ENCODE measurements at regions not wholly inside any gene's neighbourhood (a gene's known extent, or its start where the extent isn't known, plus 50 kb on each side); places are given as distances from the start of the nearest gene placed in this dataset.

DNA sequence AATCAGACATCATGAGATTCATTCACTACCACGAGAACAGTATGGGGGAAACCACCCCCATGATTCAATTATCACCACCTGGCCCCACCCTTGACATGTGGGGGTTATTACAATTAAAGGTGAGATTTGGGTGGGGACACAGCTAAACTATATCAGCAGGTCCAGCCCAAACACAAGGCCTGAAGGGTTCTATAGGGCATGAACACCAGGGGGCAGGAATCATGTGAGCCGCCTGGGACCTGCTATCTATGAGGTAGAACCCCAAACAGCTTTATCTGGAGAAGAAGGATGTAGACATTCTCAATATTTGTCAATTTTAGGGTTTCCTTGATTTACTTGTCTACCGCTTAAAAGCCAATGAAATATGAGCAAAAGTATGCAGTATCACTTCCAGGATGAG lies 294.9 kb upstream of the DEPDC1 start:
- TF ChIP-seq, protein P1, sequence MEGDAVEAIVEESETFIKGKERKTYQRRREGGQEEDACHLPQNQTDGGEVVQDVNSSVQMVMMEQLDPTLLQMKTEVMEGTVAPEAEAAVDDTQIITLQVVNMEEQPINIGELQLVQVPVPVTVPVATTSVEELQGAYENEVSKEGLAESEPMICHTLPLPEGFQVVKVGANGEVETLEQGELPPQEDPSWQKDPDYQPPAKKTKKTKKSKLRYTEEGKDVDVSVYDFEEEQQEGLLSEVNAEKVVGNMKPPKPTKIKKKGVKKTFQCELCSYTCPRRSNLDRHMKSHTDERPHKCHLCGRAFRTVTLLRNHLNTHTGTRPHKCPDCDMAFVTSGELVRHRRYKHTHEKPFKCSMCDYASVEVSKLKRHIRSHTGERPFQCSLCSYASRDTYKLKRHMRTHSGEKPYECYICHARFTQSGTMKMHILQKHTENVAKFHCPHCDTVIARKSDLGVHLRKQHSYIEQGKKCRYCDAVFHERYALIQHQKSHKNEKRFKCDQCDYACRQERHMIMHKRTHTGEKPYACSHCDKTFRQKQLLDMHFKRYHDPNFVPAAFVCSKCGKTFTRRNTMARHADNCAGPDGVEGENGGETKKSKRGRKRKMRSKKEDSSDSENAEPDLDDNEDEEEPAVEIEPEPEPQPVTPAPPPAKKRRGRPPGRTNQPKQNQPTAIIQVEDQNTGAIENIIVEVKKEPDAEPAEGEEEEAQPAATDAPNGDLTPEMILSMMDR (IDR thresholded peaks at IDR 0.05): no peak

DNA sequence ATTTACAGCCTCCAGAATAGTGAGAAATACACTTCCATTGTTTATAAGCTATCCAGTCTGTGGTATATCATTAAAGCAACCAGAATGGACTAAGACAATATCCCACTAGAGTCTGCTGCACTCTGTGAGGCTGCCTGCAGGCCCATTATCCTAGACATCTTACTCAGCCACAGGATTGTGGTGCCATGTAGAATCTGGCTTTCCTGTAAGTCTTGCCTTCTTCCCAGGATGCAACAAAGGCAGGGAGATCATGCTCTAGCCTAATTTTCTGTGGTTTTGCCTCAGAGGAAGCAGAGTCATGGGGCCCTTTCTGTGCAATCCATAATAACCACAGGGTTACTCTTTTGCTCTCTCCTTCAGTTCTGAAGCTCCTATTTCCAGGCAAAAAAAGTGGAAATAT lies 299.1 kb upstream of the DEPDC1 start:
- TF ChIP-seq, protein P1 (IDR thresholded peaks at IDR 0.05): no peak

DNA sequence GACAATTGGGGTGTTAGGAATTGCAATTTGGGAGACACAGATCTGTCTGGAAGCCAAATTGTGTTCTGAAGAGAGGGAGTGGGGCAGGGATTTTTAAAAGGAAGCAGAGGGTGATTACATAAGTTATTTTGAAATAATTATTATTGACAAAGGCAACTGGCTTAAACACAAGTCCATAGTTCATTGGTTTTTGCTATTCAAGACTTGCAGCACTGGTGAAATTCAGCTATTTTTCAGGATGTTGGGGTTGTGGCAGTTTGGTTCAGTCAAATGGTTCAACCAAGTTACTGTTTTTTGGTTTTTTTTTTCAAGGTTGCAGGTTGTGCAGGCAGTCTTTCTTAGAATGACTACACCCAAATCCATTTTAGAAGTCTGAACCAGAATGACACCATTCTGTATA lies 300.0 kb upstream of the DEPDC1 start:
- TF ChIP-seq, protein P1 (IDR thresholded peaks at IDR 0.05): no peak

DNA sequence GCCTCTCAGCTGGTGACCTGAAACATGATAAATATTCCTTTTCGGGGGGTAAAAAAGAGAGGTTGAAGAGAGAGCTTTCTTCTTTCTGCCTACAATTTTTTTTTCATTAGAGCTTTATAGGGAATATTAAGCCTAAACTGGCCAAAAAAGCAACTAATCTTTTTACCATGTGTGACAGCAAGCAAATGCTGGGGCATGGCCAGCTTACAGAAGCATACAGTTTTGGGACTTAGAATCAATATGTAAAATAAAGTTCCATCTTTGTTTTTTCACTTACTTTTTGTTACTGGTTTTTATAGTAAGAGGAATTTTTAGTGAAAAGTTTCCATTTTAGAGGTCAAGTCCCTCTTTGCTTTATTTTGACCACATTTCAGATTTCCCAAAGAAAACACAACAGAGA lies 301.2 kb upstream of the DEPDC1 start:
- TF ChIP-seq, protein P1 (IDR thresholded peaks at IDR 0.05): no peak

DNA sequence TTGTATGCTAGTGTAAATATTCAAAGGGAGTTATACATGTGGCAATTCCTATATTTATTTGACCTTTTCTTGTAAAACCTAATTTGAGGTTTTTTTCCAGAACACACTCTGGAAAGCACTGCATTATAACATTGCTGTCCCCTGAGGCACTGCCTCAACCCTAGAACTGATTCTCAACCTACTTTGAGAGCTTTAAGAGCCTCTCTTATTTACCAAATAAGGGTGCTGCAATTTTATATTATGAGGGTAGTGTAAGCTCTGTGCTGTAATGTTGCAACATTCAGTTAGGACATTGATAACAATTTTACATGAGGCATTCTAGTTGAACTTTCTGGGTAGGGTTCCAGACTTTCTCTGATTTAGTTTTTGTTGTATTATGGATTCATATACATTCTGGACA lies 302.2 kb upstream of the DEPDC1 start:
- TF ChIP-seq, protein P1 (IDR thresholded peaks at IDR 0.05): no peak

DNA sequence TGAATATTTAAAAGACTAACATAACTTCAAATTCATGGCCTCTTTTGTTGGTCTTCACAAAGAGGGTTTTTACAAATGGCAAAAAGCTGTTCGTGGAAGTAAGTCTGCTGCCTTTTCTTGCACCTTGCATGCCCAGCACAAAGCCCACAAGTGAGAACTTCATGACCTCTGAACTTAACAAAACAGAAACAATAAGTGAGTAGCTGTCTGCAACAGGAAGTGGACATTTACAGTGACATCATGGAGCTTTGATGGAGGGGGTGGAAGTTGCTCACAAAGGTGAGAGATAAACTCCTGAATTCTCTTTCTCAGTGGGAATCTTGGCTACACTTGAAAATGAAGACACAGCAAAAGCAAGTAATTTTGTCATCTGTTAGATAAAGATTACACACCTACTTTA lies 303.3 kb upstream of the DEPDC1 start:
- TF ChIP-seq, protein P1 (IDR thresholded peaks at IDR 0.05): no peak

DNA sequence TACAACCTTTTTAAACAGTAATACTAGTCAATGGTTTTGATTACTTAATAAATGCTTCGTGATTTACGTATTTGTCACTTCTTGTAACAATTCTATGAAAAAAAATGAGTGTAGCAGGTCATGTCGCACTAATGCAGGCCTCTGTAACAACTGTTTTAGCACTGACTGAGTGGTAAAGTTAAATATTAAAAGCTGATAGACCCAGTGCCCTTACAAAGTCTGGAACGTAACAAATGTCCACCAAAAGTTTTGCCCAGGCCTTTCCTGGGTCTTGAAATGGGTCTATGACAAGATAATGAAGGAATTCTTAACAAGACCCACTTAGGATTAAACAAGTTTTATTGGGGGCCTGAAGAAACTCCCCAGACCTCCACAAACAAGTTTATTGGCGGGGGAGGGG lies 304.6 kb upstream of the DEPDC1 start:
- TF ChIP-seq, protein P1 (IDR thresholded peaks at IDR 0.05): no peak

DNA sequence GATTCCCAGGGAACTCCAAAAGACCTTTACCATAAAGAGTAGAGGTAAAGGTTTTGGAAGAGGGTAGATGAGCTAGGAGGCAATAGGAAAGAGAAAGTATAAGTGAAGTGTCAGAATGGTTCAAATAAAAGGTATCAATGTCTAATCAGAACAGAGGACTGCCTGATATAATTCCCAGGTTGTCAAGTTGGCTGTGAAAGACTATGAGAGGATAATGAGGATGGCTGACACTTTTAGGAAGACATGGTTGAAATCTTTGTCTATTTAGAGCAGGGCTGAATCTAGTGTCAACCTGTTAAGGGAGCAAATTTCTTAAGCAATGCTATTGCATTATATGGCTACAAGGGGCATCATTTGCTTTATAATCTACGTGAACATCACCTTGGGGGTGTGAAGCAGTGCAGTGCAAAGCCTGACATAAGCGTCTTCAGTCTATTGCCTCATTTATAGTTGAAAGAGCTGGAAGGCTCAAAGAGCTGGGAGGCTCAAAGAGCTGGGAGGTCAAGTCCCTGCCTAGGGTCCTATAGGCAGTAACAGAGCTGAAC lies 308.3 kb upstream of the DEPDC1 start:
- TF ChIP-seq, protein P1 (IDR thresholded peaks at IDR 0.05): no peak
